Activated T-cell treated with anti-CD3 and anti-CD28 coated beads, Interleukin-2, amount 50 U/mL, for 4 hours (primary cell): ENCODE measurements at regions not wholly inside any gene's neighbourhood (a gene's known extent, or its start where the extent isn't known, plus 50 kb on each side); places are given as distances from the start of the nearest gene placed in this dataset.
"Not testable (repeated sequence)": the region's sequence is repeated elsewhere in the genome, so short reads cannot be mapped to it uniquely, and the experiment has no call there.

Experiments
- ATAC-seq, 2 donors: fragments of 200-7000 bp; cut with Tn5 transposase; one replicate each; pipeline ENCODE4 v1.10.0; 2021
- DNase-seq: peaks from one replicate; pipeline ENCODE4 v3.0.0-alpha.2; 2020
- H3K27me3 Mint-ChIP-seq: one replicate; pipeline ENCODE4 v1.8.0; 2021; ENCODE audit warnings: low read depth, mixed read lengths
- H3K36me3 Mint-ChIP-seq: one replicate; pipeline ENCODE4 v1.8.0; 2022; ENCODE audit warnings: mixed read lengths; ENCODE audit not compliant: insufficient read depth
- H3K4me1 Mint-ChIP-seq: one replicate; pipeline ENCODE4 v1.8.0; 2021; ENCODE audit warnings: low read depth, mixed read lengths
- H3K4me3 Mint-ChIP-seq: one replicate; pipeline ENCODE4 v1.8.0; 2021; ENCODE audit warnings: mild to moderate bottlenecking, moderate library complexity, mixed read lengths
- H3K9me3 Mint-ChIP-seq: one replicate; pipeline ENCODE4 v1.8.0; 2021; ENCODE audit warnings: mixed read lengths

- Mint-ChIP-seq H3K4me1 (no peaks in the 10 kb centered on the region), H3K27me3 (peaks cover 3% of the 10 kb centered on the region), H3K9me3 (no peaks in the 10 kb centered on the region), H3K4me3 (no peak overlapping the region), H3K36me3 (no peaks in the 10 kb centered on the region)
- DNase-seq: no peak
- ATAC-seq: no peak
Measured at GRCh38 chr1:47664356-47664755, 226.5 kb downstream of the FOXD2 start.

GRCh38 chr1:47664896-47665295 is 227.1 kb downstream of the FOXD2 start:
- ATAC-seq, H3K9me3 Mint-ChIP-seq, H3K4me3 Mint-ChIP-seq, H3K4me1 Mint-ChIP-seq, H3K27me3 Mint-ChIP-seq, H3K36me3 Mint-ChIP-seq, DNase-seq: not testable (repeated sequence)

GRCh38 chr1:47669081-47669585 is 231.3 kb downstream of the FOXD2 start:
- DNase-seq: no peak
- Mint-ChIP-seq H3K36me3 (peaks cover 3% of the 10 kb centered on the region), H3K4me3 (no peak overlapping the region)

GRCh38 chr1:47672622-47673021 is 234.8 kb downstream of the FOXD2 start:
- no peaks in the 10 kb centered on the region for H3K4me1 Mint-ChIP-seq
- DNase-seq: no peak
- no peak for ATAC-seq
- H3K4me3 Mint-ChIP-seq: no peak overlapping the region
- H3K36me3 Mint-ChIP-seq: peaks cover 3% of the 10 kb centered on the region
- peaks cover 10% of the 10 kb centered on the region for H3K27me3 Mint-ChIP-seq
- peaks cover 5% of the 10 kb centered on the region for H3K9me3 Mint-ChIP-seq

More at GRCh38 chr1:47669081-47669585, 231.3 kb downstream of the FOXD2 start:
- no peak for ATAC-seq
- peaks cover 11% of the 10 kb centered on the region for H3K27me3 Mint-ChIP-seq
- H3K9me3 Mint-ChIP-seq: peaks cover 5% of the 10 kb centered on the region
- H3K4me1 Mint-ChIP-seq: no peaks in the 10 kb centered on the region

GRCh38 chr1:47674189-47674588 is 236.3 kb downstream of the FOXD2 start:
- H3K9me3 Mint-ChIP-seq: peaks cover 5% of the 10 kb centered on the region

GRCh38 chr1:47675047-47675675 is 237.3 kb downstream of the FOXD2 start:
- no peaks in the 10 kb centered on the region for H3K4me1 Mint-ChIP-seq
- ATAC-seq: no peak
- DNase-seq: no peak
- peaks cover 5% of the 10 kb centered on the region for H3K9me3 Mint-ChIP-seq
- peaks cover 3% of the 10 kb centered on the region for H3K36me3 Mint-ChIP-seq
- no peak overlapping the region for H3K4me3 Mint-ChIP-seq
- H3K27me3 Mint-ChIP-seq: peaks cover 15% of the 10 kb centered on the region

More at GRCh38 chr1:47674189-47674588, 236.3 kb downstream of the FOXD2 start:
- Mint-ChIP-seq H3K36me3 (peaks cover 3% of the 10 kb centered on the region), H3K4me3 (no peak overlapping the region), H3K4me1 (no peaks in the 10 kb centered on the region), H3K27me3 (peaks cover 15% of the 10 kb centered on the region)
- no peak for DNase-seq
- no peak for ATAC-seq

- Mint-ChIP-seq H3K4me3 (no peak overlapping the region), H3K9me3 (peaks cover 5% of the 10 kb centered on the region), H3K4me1 (no peaks in the 10 kb centered on the region), H3K27me3 (peaks cover 11% of the 10 kb centered on the region), H3K36me3 (peaks cover 3% of the 10 kb centered on the region)
- no peak for ATAC-seq
- DNase-seq: no peak
Measured at GRCh38 chr1:47675721-47676120, 237.9 kb downstream of the FOXD2 start.

- ATAC-seq: no peak
- no peaks in the 10 kb centered on the region for H3K4me1 Mint-ChIP-seq
- peaks cover 14% of the 10 kb centered on the region for H3K27me3 Mint-ChIP-seq
Measured at GRCh38 chr1:47676311-47677054, 238.6 kb downstream of the FOXD2 start.

GRCh38 chr1:47677241-47677940 is 239.5 kb downstream of the FOXD2 start:
- H3K36me3 Mint-ChIP-seq: peaks cover 3% of the 10 kb centered on the region
- peaks cover 14% of the 10 kb centered on the region for H3K27me3 Mint-ChIP-seq
- H3K4me1 Mint-ChIP-seq: no peaks in the 10 kb centered on the region
- H3K4me3 Mint-ChIP-seq: no peak overlapping the region
- H3K9me3 Mint-ChIP-seq: peaks cover 4% of the 10 kb centered on the region
- no peak for ATAC-seq
- DNase-seq: no peak

More at GRCh38 chr1:47676311-47677054, 238.6 kb downstream of the FOXD2 start:
- Mint-ChIP-seq H3K36me3 (peaks cover 3% of the 10 kb centered on the region), H3K9me3 (peaks cover 5% of the 10 kb centered on the region), H3K4me3 (no peak overlapping the region)
- DNase-seq: no peak

GRCh38 chr1:47678464-47678980 is 240.7 kb downstream of the FOXD2 start:
- H3K27me3 Mint-ChIP-seq: peaks cover 11% of the 10 kb centered on the region
- no peaks in the 10 kb centered on the region for H3K4me1 Mint-ChIP-seq
- H3K36me3 Mint-ChIP-seq: no peaks in the 10 kb centered on the region
- H3K4me3 Mint-ChIP-seq: no peak overlapping the region
- no peak for ATAC-seq
- no peaks in the 10 kb centered on the region for H3K9me3 Mint-ChIP-seq
- DNase-seq: no peak

GRCh38 chr1:47679301-47679791 is 241.5 kb downstream of the FOXD2 start:
- ATAC-seq: no peak
- DNase-seq: no peak
- Mint-ChIP-seq H3K9me3 (no peaks in the 10 kb centered on the region), H3K4me3 (no peak overlapping the region), H3K27me3 (peaks cover 11% of the 10 kb centered on the region), H3K36me3 (no peaks in the 10 kb centered on the region), H3K4me1 (no peaks in the 10 kb centered on the region)

GRCh38 chr1:47679826-47680225 is 242.0 kb downstream of the FOXD2 start:
- no peaks in the 10 kb centered on the region for H3K4me1 Mint-ChIP-seq
- no peaks in the 10 kb centered on the region for H3K36me3 Mint-ChIP-seq
- ATAC-seq (no peak), DNase-seq (no peak)
- H3K9me3 Mint-ChIP-seq: no peaks in the 10 kb centered on the region
- peaks cover 11% of the 10 kb centered on the region for H3K27me3 Mint-ChIP-seq
- H3K4me3 Mint-ChIP-seq: no peak overlapping the region

- Mint-ChIP-seq H3K4me3 (no peak overlapping the region), H3K36me3 (no peaks in the 10 kb centered on the region), H3K27me3 (peaks cover 11% of the 10 kb centered on the region), H3K9me3 (no peaks in the 10 kb centered on the region), H3K4me1 (no peaks in the 10 kb centered on the region)
- ATAC-seq: no peak
- DNase-seq: no peak
Measured at GRCh38 chr1:47680815-47681475, 243.1 kb downstream of the FOXD2 start.

- peaks cover 11% of the 10 kb centered on the region for H3K27me3 Mint-ChIP-seq
- H3K4me1 Mint-ChIP-seq: no peaks in the 10 kb centered on the region
- DNase-seq (no peak), ATAC-seq (no peak)
- H3K4me3 Mint-ChIP-seq: no peak overlapping the region
- no peaks in the 10 kb centered on the region for H3K36me3 Mint-ChIP-seq
- H3K9me3 Mint-ChIP-seq: no peaks in the 10 kb centered on the region
Measured at GRCh38 chr1:47681735-47682134, 243.9 kb downstream of the FOXD2 start.
